Body of pancreas (tissue), 4 donors: ENCODE measurements at regions not wholly inside any gene's neighbourhood (a gene's known extent, or its start where the extent isn't known, plus 50 kb on each side); places are given as distances from the start of the nearest gene placed in this dataset.

Experiments
- CTCF ChIP-seq, 7 experiments: fragments of 450-650 bp in 4 of 7; fragments of 200-600 bp in 3 of 7; sonication (generic) in 3 of 7; IDR thresholded peaks; one replicate each; pipeline ENCODE4 v1.5.1; 2016 to 2019; ENCODE audit warnings: antibody characterized with exemption in 7 of 7
- POLR2A ChIP-seq, 3 donors: fragments of 450-650 bp; IDR thresholded peaks; one replicate each; pipeline ENCODE4 v1.6.1; 2016; ENCODE audit warnings: antibody characterized with exemption in 3 of 3, mild to moderate bottlenecking in 2 of 3

- no peak for TF ChIP-seq POLR2A (IDR thresholded peaks at IDR 0.05)
- TF ChIP-seq CTCF (IDR thresholded peaks at IDR 0.05): no peak
Observed at GRCh38 chr4:89664521-89664920, 172.4 kb downstream of the SNCA start.
